Stimulated activated memory B cell treated with anti-CD40 and anti-IgM and Interleukin-4, amounts not matched to agents 10 μg/mL and 1 μg/mL and 100 μg/mL, for 72 hours (primary cell): ENCODE measurements at regions not wholly inside any gene's neighbourhood (a gene's known extent, or its start where the extent isn't known, plus 50 kb on each side); places are given as distances from the start of the nearest gene placed in this dataset.

Experiments
- ATAC-seq: fragments of 150-1000 bp; cut with Tn5 transposase; 2 replicates; pipeline ENCODE4 v1.10.0; 2021
- H3K27ac Mint-ChIP-seq: one replicate; pipeline ENCODE4 v1.8.0; 2022; ENCODE audit warnings: mild to moderate bottlenecking, mixed read lengths
- H3K27me3 Mint-ChIP-seq: one replicate; pipeline ENCODE4 v1.8.0; 2022; ENCODE audit warnings: mixed read lengths
- H3K36me3 Mint-ChIP-seq: one replicate; pipeline ENCODE4 v1.8.0; 2022; ENCODE audit warnings: mixed read lengths
- H3K4me1 Mint-ChIP-seq: one replicate; pipeline ENCODE4 v1.8.0; 2022; ENCODE audit warnings: mixed read lengths
- H3K4me3 Mint-ChIP-seq: one replicate; pipeline ENCODE4 v1.8.0; 2022; ENCODE audit warnings: mild to moderate bottlenecking, moderate library complexity, mixed read lengths
- H3K9me3 Mint-ChIP-seq: one replicate; pipeline ENCODE4 v1.8.0; 2022; ENCODE audit warnings: mixed read lengths

- Mint-ChIP-seq H3K9me3 (no peaks in the 10 kb centered on the region), H3K4me1 (no peaks in the 10 kb centered on the region), H3K36me3 (no peaks in the 10 kb centered on the region), H3K4me3 (no peak overlapping the region), H3K27me3 (peaks cover 15% of the 10 kb centered on the region), H3K27ac (no peak overlapping the region)
- no peak for ATAC-seq
Measured at GRCh38 chr18:73981796-73982195, 165.8 kb downstream of the FBXO15 start.

GRCh38 chr18:73980289-73980979 is 167.2 kb downstream of the FBXO15 start:
- ATAC-seq = no peak
- H3K4me1 Mint-ChIP-seq = no peaks in the 10 kb centered on the region
- no peaks in the 10 kb centered on the region for H3K9me3 Mint-ChIP-seq
- H3K27me3 Mint-ChIP-seq = peaks cover 15% of the 10 kb centered on the region
- H3K27ac Mint-ChIP-seq = no peak overlapping the region
- no peaks in the 10 kb centered on the region for H3K36me3 Mint-ChIP-seq
- no peak overlapping the region for H3K4me3 Mint-ChIP-seq

- Mint-ChIP-seq H3K27me3 (peaks cover 19% of the 10 kb centered on the region), H3K27ac (no peak overlapping the region), H3K4me1 (no peaks in the 10 kb centered on the region), H3K4me3 (no peak overlapping the region), H3K9me3 (no peaks in the 10 kb centered on the region), H3K36me3 (no peaks in the 10 kb centered on the region)
- ATAC-seq = no peak
Measured at GRCh38 chr18:73979742-73980141, 167.9 kb downstream of the FBXO15 start.

GRCh38 chr18:73976433-73976832 is 171.2 kb downstream of the FBXO15 start:
- Mint-ChIP-seq H3K4me1 (no peaks in the 10 kb centered on the region), H3K27me3 (peaks cover 46% of the 10 kb centered on the region), H3K9me3 (no peaks in the 10 kb centered on the region), H3K36me3 (no peaks in the 10 kb centered on the region), H3K4me3 (no peak overlapping the region), H3K27ac (no peak overlapping the region)
- ATAC-seq = no peak

GRCh38 chr18:73975266-73975665 is 172.4 kb downstream of the FBXO15 start:
- no peaks in the 10 kb centered on the region for H3K36me3 Mint-ChIP-seq
- H3K4me1 Mint-ChIP-seq = no peaks in the 10 kb centered on the region
- H3K4me3 Mint-ChIP-seq = no peak overlapping the region
- H3K9me3 Mint-ChIP-seq = no peaks in the 10 kb centered on the region
- H3K27ac Mint-ChIP-seq = no peak overlapping the region
- H3K27me3 Mint-ChIP-seq = peaks cover 38% of the 10 kb centered on the region
- ATAC-seq = no peak

GRCh38 chr18:73973972-73974371 is 173.7 kb downstream of the FBXO15 start:
- Mint-ChIP-seq H3K27me3 (peaks cover 31% of the 10 kb centered on the region), H3K36me3 (no peaks in the 10 kb centered on the region), H3K27ac (no peak overlapping the region), H3K9me3 (no peaks in the 10 kb centered on the region), H3K4me3 (no peak overlapping the region), H3K4me1 (no peaks in the 10 kb centered on the region)
- ATAC-seq = peak; percentile 29

- H3K27me3 Mint-ChIP-seq = no peaks in the 10 kb centered on the region
- no peaks in the 10 kb centered on the region for H3K4me1 Mint-ChIP-seq
- no peak overlapping the region for H3K4me3 Mint-ChIP-seq
- no peaks in the 10 kb centered on the region for H3K36me3 Mint-ChIP-seq
- no peak for ATAC-seq
- H3K9me3 Mint-ChIP-seq = no peaks in the 10 kb centered on the region
- H3K27ac Mint-ChIP-seq = no peak overlapping the region
Measured at GRCh38 chr18:73966954-73967353, 180.7 kb downstream of the FBXO15 start.

GRCh38 chr18:73962256-73962655 is 185.4 kb downstream of the FBXO15 start:
- peaks cover 6% of the 10 kb centered on the region for H3K27me3 Mint-ChIP-seq
- H3K27ac Mint-ChIP-seq = no peak overlapping the region
- no peaks in the 10 kb centered on the region for H3K36me3 Mint-ChIP-seq
- H3K4me1 Mint-ChIP-seq = no peaks in the 10 kb centered on the region
- ATAC-seq = peak; percentile 67
- peaks cover 3% of the 10 kb centered on the region for H3K9me3 Mint-ChIP-seq
- H3K4me3 Mint-ChIP-seq = no peak overlapping the region

- Mint-ChIP-seq H3K4me1 (no peaks in the 10 kb centered on the region), H3K27ac (no peak overlapping the region), H3K27me3 (peaks cover 6% of the 10 kb centered on the region), H3K9me3 (peaks cover 3% of the 10 kb centered on the region), H3K4me3 (no peak overlapping the region), H3K36me3 (no peaks in the 10 kb centered on the region)
- no peak for ATAC-seq
Measured at GRCh38 chr18:73961804-73962203, 185.8 kb downstream of the FBXO15 start.

GRCh38 chr18:73959352-73959751 is 188.3 kb downstream of the FBXO15 start:
- H3K27me3 Mint-ChIP-seq = peaks cover 6% of the 10 kb centered on the region
- no peak overlapping the region for H3K4me3 Mint-ChIP-seq
- H3K27ac Mint-ChIP-seq = no peak overlapping the region
- peaks cover 7% of the 10 kb centered on the region for H3K9me3 Mint-ChIP-seq
- no peaks in the 10 kb centered on the region for H3K4me1 Mint-ChIP-seq
- no peak for ATAC-seq
- no peaks in the 10 kb centered on the region for H3K36me3 Mint-ChIP-seq

GRCh38 chr18:73954268-73954667 is 193.4 kb downstream of the FBXO15 start:
- Mint-ChIP-seq H3K27ac (no peak overlapping the region), H3K27me3 (peaks cover 6% of the 10 kb centered on the region)

GRCh38 chr18:73952296-73952946 is 195.2 kb downstream of the FBXO15 start:
- no peaks in the 10 kb centered on the region for H3K27me3 Mint-ChIP-seq
- H3K36me3 Mint-ChIP-seq = no peaks in the 10 kb centered on the region
- no peak overlapping the region for H3K27ac Mint-ChIP-seq
- no peaks in the 10 kb centered on the region for H3K4me1 Mint-ChIP-seq
- H3K9me3 Mint-ChIP-seq = peaks cover 3% of the 10 kb centered on the region
- no peak for ATAC-seq
- H3K4me3 Mint-ChIP-seq = no peak overlapping the region

More at GRCh38 chr18:73954268-73954667, 193.4 kb downstream of the FBXO15 start:
- Mint-ChIP-seq H3K4me3 (no peak overlapping the region), H3K4me1 (no peaks in the 10 kb centered on the region), H3K9me3 (peaks cover 3% of the 10 kb centered on the region), H3K36me3 (no peaks in the 10 kb centered on the region)
- no peak for ATAC-seq

- ATAC-seq = no peak
Measured at GRCh38 chr18:73950116-73950700, 197.4 kb downstream of the FBXO15 start.

GRCh38 chr18:73948497-73948896 is 199.1 kb downstream of the FBXO15 start:
- H3K4me3 Mint-ChIP-seq = no peak overlapping the region
- ATAC-seq = no peak
- H3K36me3 Mint-ChIP-seq = no peaks in the 10 kb centered on the region
- H3K9me3 Mint-ChIP-seq = no peaks in the 10 kb centered on the region
- no peaks in the 10 kb centered on the region for H3K27me3 Mint-ChIP-seq
- H3K27ac Mint-ChIP-seq = no peak overlapping the region
- no peaks in the 10 kb centered on the region for H3K4me1 Mint-ChIP-seq

More at GRCh38 chr18:73950116-73950700, 197.4 kb downstream of the FBXO15 start:
- no peaks in the 10 kb centered on the region for H3K9me3 Mint-ChIP-seq
- H3K4me3 Mint-ChIP-seq = no peak overlapping the region
- no peaks in the 10 kb centered on the region for H3K36me3 Mint-ChIP-seq
- no peaks in the 10 kb centered on the region for H3K27me3 Mint-ChIP-seq
- H3K27ac Mint-ChIP-seq = no peak overlapping the region
- no peaks in the 10 kb centered on the region for H3K4me1 Mint-ChIP-seq

GRCh38 chr18:73948084-73948483 is 199.6 kb downstream of the FBXO15 start:
- Mint-ChIP-seq H3K36me3 (no peaks in the 10 kb centered on the region), H3K9me3 (no peaks in the 10 kb centered on the region), H3K27ac (no peak overlapping the region), H3K4me1 (no peaks in the 10 kb centered on the region), H3K4me3 (no peak overlapping the region), H3K27me3 (no peaks in the 10 kb centered on the region)
- ATAC-seq = no peak
